GM19372 (cell line): ENCODE measurements at regions not wholly inside any gene's neighbourhood (a gene's known extent, or its start where the extent isn't known, plus 50 kb on each side); places are given as distances from the start of the nearest gene placed in this dataset.

Experiments
- ATAC-seq: cut with Tn5 transposase; IDR thresholded peaks from one replicate; pipeline ENCODE4 v1.9.1; 2021; ENCODE audit warnings: mild to moderate bottlenecking, low read depth, moderate library complexity; ENCODE audit not compliant: unreplicated experiment

- no peak for ATAC-seq
These were observed 313.6 kb upstream of the ANO3 start for GRCh38 chr11:26018336-26018735.

GRCh38 chr11:26019386-26019785, 312.5 kb upstream of the ANO3 start:
- ATAC-seq, result no peak

GRCh38 chr11:26021017-26021416, 310.9 kb upstream of the ANO3 start:
- no peak for ATAC-seq

- ATAC-seq, result no peak
These were observed 308.9 kb upstream of the ANO3 start for GRCh38 chr11:26023057-26023456.

- no peak for ATAC-seq
These were observed 306.3 kb upstream of the ANO3 start for GRCh38 chr11:26025676-26026075.

DNA sequence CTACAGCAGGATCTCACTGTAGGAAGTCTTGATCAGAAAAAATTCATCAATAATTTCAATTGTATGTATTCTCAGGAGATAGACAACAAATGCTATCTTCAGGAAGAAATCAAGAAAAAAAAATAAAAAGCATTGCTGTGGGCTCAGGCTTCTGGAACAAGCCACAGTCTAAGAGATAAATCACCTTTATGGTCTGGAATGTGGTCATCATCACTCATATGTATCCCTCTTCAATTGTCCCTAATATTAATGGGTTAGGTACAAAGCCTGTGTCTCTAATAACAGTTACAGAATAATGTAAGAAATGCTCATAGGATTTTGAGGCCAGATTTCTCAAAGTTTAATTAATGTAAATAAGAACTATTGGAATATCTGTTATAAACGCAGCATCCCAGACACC, 305.9 kb upstream of the ANO3 start:
- ATAC-seq, result no peak

DNA sequence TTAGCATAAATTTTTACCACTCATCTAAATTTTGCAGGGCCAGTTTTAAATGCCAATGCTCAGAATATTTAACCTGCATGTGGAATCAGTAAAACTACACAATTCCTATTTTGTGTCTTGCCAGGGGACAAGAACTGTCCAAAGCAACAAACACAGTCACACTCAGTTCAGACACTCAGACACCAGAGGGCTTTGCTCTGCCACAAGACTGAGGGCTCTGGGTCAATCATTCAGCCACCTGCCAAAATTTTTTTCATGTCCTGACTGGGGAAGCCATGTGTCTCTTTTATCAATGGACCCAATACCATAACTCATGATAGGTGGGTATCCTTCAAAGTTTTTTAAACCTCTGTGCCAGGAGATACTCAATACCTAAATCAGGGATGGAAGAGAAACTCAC, 304.0 kb upstream of the ANO3 start:
- no peak for ATAC-seq

DNA sequence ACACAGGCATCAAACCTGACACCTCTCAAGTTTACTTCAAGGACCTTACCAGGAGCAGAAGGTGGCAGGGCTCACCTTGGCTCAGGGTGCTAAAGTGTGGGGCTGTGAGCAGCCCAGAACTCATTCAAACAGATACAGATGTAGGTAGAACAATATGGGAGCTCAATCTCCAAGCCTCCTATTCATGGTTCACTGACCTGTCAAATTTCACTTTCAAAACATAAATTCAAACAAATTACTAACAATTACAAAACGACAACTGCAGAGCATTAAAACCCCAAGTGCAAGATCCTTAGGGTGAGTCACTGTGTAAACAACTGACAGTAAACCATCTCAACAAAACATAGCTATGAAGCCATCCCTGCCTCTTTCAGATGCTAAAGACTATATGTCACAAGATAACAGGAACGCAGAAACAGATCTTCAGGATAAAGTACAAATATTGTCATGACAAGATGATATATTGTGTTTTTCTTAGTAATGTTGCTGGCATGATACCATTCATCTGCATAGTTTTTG, 303.5 kb upstream of the ANO3 start:
- no peak for ATAC-seq

GRCh38 chr11:26030399-26030798, 301.5 kb upstream of the ANO3 start:
- no peak for ATAC-seq

- no peak for ATAC-seq
These were observed 299.7 kb upstream of the ANO3 start for GRCh38 chr11:26032241-26032640.

DNA sequence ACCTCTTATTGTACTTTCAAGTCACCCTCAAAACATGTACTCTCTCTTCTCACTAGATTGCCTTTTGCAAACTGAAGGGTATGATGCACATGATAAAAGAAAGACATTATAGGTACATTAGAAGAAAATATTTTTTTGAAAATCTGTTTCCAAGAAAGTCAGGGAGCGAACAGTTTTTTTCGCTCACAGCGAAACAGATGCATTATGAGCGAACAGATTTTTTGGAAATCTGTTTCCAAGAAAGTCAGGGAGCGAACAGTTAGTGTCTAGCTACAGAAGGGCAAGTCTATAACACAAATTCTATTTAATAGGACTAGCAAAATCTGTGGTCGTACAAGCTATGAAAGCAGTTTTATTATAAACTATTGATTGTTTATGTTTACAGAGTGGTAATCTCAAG, 296.2 kb upstream of the ANO3 start:
- ATAC-seq, result no peak

- no peak for ATAC-seq
These were observed 294.2 kb upstream of the ANO3 start for GRCh38 chr11:26037716-26038115.

DNA sequence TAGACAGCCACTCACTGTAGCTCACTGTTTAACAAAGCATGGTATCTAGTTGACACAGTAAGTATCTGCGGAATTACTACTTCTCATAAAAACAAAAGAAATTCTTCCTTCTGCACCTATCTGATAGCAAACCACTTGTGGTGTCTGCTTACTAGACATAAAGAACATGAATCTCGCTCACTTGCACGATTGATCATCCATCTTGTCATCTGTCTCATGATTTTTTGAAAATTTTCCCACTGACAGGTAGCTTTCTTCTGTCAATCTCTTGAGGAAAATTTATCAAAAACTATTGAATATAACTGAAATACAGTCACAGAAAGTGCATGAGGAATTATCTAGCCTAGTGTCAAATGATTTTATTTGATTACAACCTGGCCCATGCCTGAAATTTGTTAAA, 291.6 kb upstream of the ANO3 start:
- no peak for ATAC-seq

- ATAC-seq, result no peak
These were observed 289.8 kb upstream of the ANO3 start for GRCh38 chr11:26042113-26042512.

- peak; percentile 76 for ATAC-seq
These were observed 288.3 kb upstream of the ANO3 start for GRCh38 chr11:26043665-26044064.

DNA sequence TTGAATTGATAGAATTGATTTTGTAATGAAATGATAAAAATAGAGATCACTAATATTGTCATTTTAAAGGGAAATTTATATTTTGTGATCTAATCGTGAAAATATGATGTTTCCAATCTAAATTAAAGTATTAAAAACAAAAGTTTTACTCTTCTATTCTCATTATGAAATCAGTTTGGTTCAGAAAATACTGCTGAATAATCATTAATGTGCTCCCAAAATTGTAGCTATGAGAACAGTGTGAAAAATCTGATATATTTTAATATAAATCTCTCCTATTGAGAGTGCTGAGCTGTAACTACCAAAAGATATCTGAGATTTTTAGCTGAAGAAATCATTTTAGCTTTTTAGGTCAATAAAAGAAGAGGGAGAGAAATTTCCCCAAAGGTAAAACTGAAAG, 287.5 kb upstream of the ANO3 start:
- ATAC-seq, result no peak

DNA sequence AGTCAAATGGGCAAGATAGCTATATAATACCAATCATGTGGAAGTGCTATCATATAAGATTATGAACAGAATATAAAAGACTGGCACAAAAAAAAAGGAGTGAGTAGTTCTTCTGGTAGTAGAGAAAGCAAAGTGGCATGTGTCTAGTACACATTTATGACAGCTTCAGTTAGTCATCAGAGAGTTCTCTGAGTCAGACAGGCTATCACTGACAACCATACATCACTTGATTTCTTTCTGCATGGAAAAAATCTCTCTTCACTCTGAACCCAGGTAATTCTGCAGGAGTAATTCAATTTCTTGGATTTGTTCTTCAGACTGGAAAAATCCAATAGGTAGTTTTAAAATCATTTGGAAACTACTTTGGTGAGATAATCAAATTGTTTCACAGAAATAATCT, 286.8 kb upstream of the ANO3 start:
- ATAC-seq, result no peak

- no peak for ATAC-seq
These were observed 283.7 kb upstream of the ANO3 start for GRCh38 chr11:26048271-26048670.

DNA sequence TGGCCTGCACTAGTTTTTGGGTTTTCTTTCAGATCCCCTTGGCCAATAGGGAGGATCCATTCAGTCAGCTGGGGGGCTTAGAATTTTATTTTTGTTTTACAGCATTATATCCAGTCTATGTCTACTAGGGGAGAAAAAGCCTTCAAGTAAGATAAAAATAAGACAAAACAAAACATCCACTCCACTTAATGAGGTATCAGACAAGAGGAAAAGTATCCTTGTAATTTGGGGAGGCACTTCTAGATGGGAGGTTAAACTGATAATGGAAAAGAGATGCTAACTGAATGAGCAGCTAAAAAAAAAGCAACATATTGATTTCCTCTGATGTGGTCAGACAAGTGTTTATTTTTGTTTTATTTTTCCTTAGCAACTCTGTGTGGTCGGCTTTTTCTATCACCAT, 278.0 kb upstream of the ANO3 start:
- ATAC-seq, result no peak

DNA sequence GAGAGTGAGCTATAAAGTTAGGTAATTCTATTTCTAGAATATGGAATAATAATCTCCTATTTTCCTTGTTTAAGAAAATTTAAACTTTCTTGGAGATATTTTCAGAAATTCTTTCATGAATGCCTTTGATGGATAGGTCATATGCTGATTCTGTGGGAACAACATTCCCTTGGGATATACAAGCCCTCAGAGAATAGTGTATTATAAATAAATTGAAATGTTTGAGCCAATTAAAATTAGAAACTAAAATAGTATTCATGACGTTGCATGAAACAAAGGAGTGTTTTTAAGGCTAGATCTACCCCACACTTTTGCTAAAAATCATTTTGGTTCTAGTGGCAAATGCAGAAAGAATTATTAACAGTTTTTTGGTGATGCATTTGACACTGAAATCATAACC, 269.3 kb upstream of the ANO3 start:
- no peak for ATAC-seq

GRCh38 chr11:26063915-26064314, 268.0 kb upstream of the ANO3 start:
- ATAC-seq, result peak; percentile 59

DNA sequence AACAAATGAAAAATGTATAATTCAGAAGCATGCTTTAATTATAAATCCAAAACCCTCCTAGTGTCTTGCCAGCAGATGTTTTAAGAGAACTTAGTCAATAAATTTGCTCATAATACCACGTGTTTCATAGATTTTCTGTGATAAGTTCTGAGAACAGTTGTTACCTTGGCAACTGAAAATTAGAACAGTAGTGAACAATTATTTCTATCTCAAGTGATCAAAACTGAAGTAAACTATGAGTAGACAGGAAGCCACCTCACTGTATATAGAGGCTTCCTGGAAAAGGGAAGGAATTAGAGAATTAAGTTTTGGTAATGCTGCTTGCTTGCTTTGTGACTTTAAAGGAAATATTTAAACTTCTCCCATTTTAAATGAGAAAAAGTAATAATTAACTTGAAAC, 266.0 kb upstream of the ANO3 start:
- ATAC-seq, result no peak

DNA sequence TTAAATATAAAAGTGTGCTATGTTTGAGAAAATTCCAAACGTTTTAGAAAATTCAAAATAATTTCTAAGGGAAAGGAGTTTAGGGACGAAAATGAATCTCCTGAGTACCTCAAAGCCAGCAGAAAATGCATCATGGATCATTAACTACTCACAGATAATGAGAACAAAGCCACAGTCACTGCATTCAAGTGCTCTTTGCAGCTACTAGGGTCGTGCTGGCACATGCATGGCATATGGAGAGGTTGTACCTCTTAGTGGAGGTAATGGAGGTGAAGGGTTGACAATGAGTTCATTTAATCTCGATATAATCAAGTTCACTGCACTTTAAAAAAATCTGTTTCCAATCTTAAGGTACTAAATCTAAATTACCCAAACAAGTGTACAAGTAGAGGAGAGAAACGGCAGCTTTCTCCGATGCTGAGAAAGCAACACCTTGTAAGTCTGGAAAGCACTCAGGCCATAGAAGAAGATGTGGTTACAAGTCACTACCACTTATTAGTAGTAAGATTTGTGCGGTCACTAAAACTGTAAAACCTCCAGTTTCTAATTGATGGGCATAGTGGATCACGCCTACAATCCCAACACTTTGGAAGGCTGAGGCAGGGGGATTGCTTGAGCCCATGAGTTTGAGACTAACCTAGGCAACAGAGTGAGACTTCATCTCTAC, 261.1 kb upstream of the ANO3 start:
- ATAC-seq, result no peak
